HepG2 (cell line): ENCODE measurements at regions not wholly inside any gene's neighbourhood (a gene's known extent, or its start where the extent isn't known, plus 50 kb on each side); places are given as distances from the start of the nearest gene placed in this dataset.

Experiments
- ATAC-seq: fragments of 200-7000 bp; cut with Tn5 transposase; 3 replicates; pipeline ENCODE4 v1.9.1; 2020; ENCODE audit warnings: mild to moderate bottlenecking, moderate library complexity
- BruUV-seq: library from RNA; stranded (reverse); fragments of 400-500 nt; replicated peaks from 2 replicates; lab custom pipeline; 2021; lab: Mats Ljungman, UMichigan
- CTCF ChIA-PET: fragments of 300-600 bp; formaldehyde crosslinking; extraction: SDS; loops from one replicate; lab custom pipeline; 2021; ENCODE audit warnings: low total read pairs, inconsistent platforms, low intra/inter-chr PET ratio; lab: Yijun Ruan, JAX
- POLR2A ChIA-PET: fragments of 350-600 bp; sonication (Branson Sonifier 250); formaldehyde crosslinking; loops from one replicate; lab custom pipeline; 2020; ENCODE audit warnings: antibody characterized with exemption, inconsistent platforms; lab: Yijun Ruan, JAX
- DNase-seq: peaks from one replicate; pipeline ENCODE4 v3.0.0-alpha.2; 2015; ENCODE audit warnings: low spot score
- FAIRE-seq: peaks from 3 replicates; lab custom pipeline; 2011; peaks lifted over from hg19 to GRCh38; lab: Jason Lieb, UNC
- H2AFZ ChIP-seq: one replicate; pipeline ENCODE4 v1.6.1; 2011; ENCODE audit warnings: low read length, inconsistent platforms
- H3K27ac ChIP-seq: fragments of 300-600 bp; 3 replicates; pipeline ENCODE4 v1.8.0; 2011; ENCODE audit warnings: mixed run types, mild to moderate bottlenecking, mixed read lengths, low read length, inconsistent platforms; ENCODE audit not compliant: insufficient read depth; ENCODE audit errors: extremely low read length
- H3K27me3 ChIP-seq, 2 experiments: fragments of 200-600 bp in 1 of 2; 2 replicates in 1 of 2; 3 replicates in 1 of 2; pipeline versions ENCODE4 v1.6.0 to v1.8.0; 2011; ENCODE audit warnings: low read length in 2 of 2, mild to moderate bottlenecking in 2 of 2, moderate library complexity in 2 of 2, inconsistent platforms in 1 of 2; ENCODE audit not compliant: insufficient read depth in 2 of 2, control insufficient read depth in 1 of 2
- H3K36me3 ChIP-seq, 2 experiments: fragments of 200-600 bp in 1 of 2; replicated peaks in 1 of 2; 2 replicates in 1 of 2; 3 replicates in 1 of 2; pipeline versions ENCODE4 v1.5.1 to v1.8.0; 2011; ENCODE audit warnings: low read length in 2 of 2, inconsistent platforms in 1 of 2; ENCODE audit not compliant: insufficient read depth in 2 of 2, control insufficient read depth in 1 of 2
- H3K4me1 ChIP-seq: 2 replicates; pipeline ENCODE4 v1.5.1; 2012; ENCODE audit warnings: low read length, inconsistent platforms; ENCODE audit not compliant: insufficient read depth
- H3K4me2 ChIP-seq: 2 replicates; pipeline ENCODE4 v1.6.0; 2011; ENCODE audit warnings: low read depth, low read length, inconsistent platforms
- H3K4me3 ChIP-seq, 3 experiments: fragments of 200-600 bp in 1 of 3; sonication (generic), shearing (Covaris generic) in 1 of 3; replicated peaks in 1 of 3; 2 replicates each; pipeline ENCODE4 v1.5.1; 2011 to 2016; ENCODE audit warnings: low read length in 3 of 3, inconsistent platforms in 2 of 3, low read depth in 2 of 3, mild to moderate bottlenecking in 2 of 3, control low read depth in 1 of 3, mixed read lengths in 1 of 3; ENCODE audit not compliant: insufficient read depth in 1 of 3
- H3K79me2 ChIP-seq: one replicate; pipeline ENCODE4 v1.6.1; 2011; ENCODE audit warnings: low read length, inconsistent platforms; ENCODE audit not compliant: insufficient read depth
- H3K9ac ChIP-seq: 2 replicates; pipeline ENCODE4 v1.6.0; 2011; ENCODE audit warnings: mild to moderate bottlenecking, low read depth, low read length, inconsistent platforms; ENCODE audit not compliant: insufficient read depth
- H3K9me3 ChIP-seq: 2 replicates; pipeline ENCODE4 v1.5.1; 2012; ENCODE audit warnings: mild to moderate bottlenecking, low read length
- H4K20me1 ChIP-seq: 2 replicates; pipeline ENCODE4 v1.6.0; 2011; ENCODE audit warnings: inconsistent platforms, mild to moderate bottlenecking, low read length, moderate library complexity; ENCODE audit not compliant: insufficient read depth
- ARHGAP35 ChIP-seq: sonication (generic); formaldehyde crosslinking; IDR thresholded peaks from 2 replicates; pipeline ENCODE4 v1.9.0; 2022; ENCODE audit warnings: mild to moderate bottlenecking, inconsistent platforms, moderate library complexity, missing genetic modification reagents, borderline replicate concordance
- ATF7 ChIP-seq, 2 experiments: fragments of 450-650 bp in 1 of 2; sonication (generic) in 1 of 2; formaldehyde crosslinking in 1 of 2; IDR thresholded peaks; 2 replicates each; pipeline versions ENCODE4 v1.4.0 to v1.6.1; 2016 to 2020; ENCODE audit warnings: antibody characterized with exemption in 1 of 2, mild to moderate bottlenecking in 1 of 2, missing genetic modification reagents in 1 of 2
- MAFF ChIP-seq: IDR thresholded peaks from 2 replicates; pipeline ENCODE4 v1.6.1; 2011; ENCODE audit warnings: low read depth, low read length, improper control_type of control experiment
- MAFK ChIP-seq, 2 experiments: IDR thresholded peaks in 1 of 2; conservative IDR thresholded peaks in 1 of 2; 2 replicates each; pipeline ENCODE4 v1.6.1; 2011; ENCODE audit warnings: improper control_type of control experiment in 2 of 2, low read length in 2 of 2
- WGBS: methylation state at CpG from one replicate; pipeline ENCODE4 v1.1.6; 2017; ENCODE audit warnings: low lambda C conversion rate; 5-methylcytosine and 5-hydroxymethylcytosine counted together
- in situ Hi-C: cut with HindIII; loops from 2 replicates; pipeline ENCODE4 v1.10.0; 2017; ENCODE audit warnings: low pct_unique_long_range_greater_than_20kb; ENCODE audit not compliant: extremely low pct_ligation_motif_present
- intact Hi-C: fragments of 100-400 bp; cut with micrococcal nuclease; formaldehyde crosslinking; loops from one replicate; pipeline ENCODE4 v1.10.0; 2022; ENCODE audit not compliant: unreplicated experiment
- TF ChIP-seq, protein P1 (sequence below): sonication (generic); formaldehyde crosslinking; IDR thresholded peaks from 2 replicates; pipeline ENCODE4 v1.9.0; 2021; ENCODE audit warnings: missing genetic modification reagents, mild to moderate bottlenecking, borderline replicate concordance

DNA sequence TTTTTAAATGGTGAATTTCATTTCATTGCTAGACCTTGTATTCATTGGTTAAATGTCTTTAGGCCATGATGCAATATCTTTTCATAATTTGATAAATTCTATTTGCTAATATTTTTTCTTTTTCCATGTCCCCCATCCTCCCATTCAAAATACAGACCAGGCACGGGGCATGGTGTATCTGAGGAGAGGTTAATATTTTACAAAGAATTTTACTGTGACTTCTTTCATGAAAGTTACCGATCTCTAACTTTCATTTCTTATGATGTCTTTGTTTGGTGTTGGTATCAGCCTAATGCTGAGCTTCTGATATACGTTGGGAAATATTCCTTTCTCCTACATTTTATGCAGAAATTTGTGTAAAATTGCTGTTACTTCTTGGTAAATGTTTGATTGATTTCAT, 216.7 kb upstream of the IGFBP3 start:
- Histone ChIP-seq H2AFZ (no peak overlapping the region), H3K4me3 (no peak overlapping the region), H3K4me1 (no peaks in the 10 kb centered on the region; the same call in 1 of the 2 replicates), H4K20me1 (no peaks in the 10 kb centered on the region), H3K9ac (no peak overlapping the region), H3K27ac (no peak overlapping the region), H3K9me3 (no peaks in the 10 kb centered on the region), H3K79me2 (no peaks in the 10 kb centered on the region), H3K4me2 (no peak overlapping the region), H3K36me3 (no peaks in the 10 kb centered on the region), H3K27me3 (no peaks in the 10 kb centered on the region)
- in situ Hi-C loops: no loop called here
- ChIA-PET POLR2A (no interaction called here), CTCF (no interaction called here)
- TF ChIP-seq ATF7 (IDR thresholded peaks at IDR 0.05) (0 out of 2 replicates have a peak, but pooled peaks have one; percentile 11), ATF7 (CRISPR knock-in tag; IDR thresholded peaks at IDR 0.05) (no peak), ARHGAP35 (CRISPR knock-in tag) (no peak)
- no peak for ATAC-seq
- no TSS peak for BruUV-seq
- no peak for DNase-seq
- intact Hi-C loops: no loop called here
- WGBS: 19% methylated on average over 3 of the region's 3 CpGs
- FAIRE-seq: no peak

DNA sequence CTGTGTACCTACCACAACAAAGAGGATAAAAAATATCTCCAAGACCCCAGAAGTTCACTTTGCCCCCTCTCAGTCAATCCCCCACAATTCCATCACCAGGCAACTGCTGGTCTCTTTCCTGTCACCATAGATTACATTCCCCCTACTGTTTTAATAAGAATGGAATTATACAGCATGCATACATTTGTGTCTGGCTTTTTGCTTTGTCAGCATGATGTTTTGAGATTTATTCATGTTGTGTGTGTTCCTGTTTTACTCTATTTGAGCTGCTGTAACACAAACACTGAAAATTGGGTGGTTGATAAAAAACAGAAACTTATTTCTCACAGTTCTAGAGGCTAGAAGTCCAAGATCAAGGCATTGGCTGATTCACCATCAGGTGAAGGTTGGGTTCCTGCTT, 214.5 kb upstream of the IGFBP3 start:
- in situ Hi-C loops (no loop called here), intact Hi-C loops (no loop called here)
- peak; percentile 78 for TF ChIP-seq MAFF
- TF ChIP-seq, protein P1, sequence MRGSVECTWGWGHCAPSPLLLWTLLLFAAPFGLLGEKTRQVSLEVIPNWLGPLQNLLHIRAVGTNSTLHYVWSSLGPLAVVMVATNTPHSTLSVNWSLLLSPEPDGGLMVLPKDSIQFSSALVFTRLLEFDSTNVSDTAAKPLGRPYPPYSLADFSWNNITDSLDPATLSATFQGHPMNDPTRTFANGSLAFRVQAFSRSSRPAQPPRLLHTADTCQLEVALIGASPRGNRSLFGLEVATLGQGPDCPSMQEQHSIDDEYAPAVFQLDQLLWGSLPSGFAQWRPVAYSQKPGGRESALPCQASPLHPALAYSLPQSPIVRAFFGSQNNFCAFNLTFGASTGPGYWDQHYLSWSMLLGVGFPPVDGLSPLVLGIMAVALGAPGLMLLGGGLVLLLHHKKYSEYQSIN (CRISPR knock-in tag): no peak
- TF ChIP-seq MAFK (conservative IDR thresholded peaks at IDR 0.05 in 1 of 2, IDR thresholded peaks at IDR 0.05 in 1 of 2; ENCODE audit: low read length in 2 of 2): peak; percentile 74 to 84
- Histone ChIP-seq H3K4me3 (no peak overlapping the region), H3K4me2 (no peak overlapping the region), H4K20me1 (no peaks in the 10 kb centered on the region), H3K79me2 (no peaks in the 10 kb centered on the region), H3K9ac (no peak overlapping the region), H3K27me3 (no peaks in the 10 kb centered on the region), H3K9me3 (no peaks in the 10 kb centered on the region), H3K27ac (no peak overlapping the region), H2AFZ (no peak overlapping the region), H3K36me3 (no peaks in the 10 kb centered on the region), H3K4me1 (peaks cover 7% of the 10 kb centered on the region; the same call in 1 of the 2 replicates)
- ChIA-PET POLR2A (no interaction called here), CTCF (no interaction called here)
- BruUV-seq: no TSS peak
- no peak for DNase-seq
- no peak for FAIRE-seq
- ATAC-seq: no peak
